ENCODE measurements at regions not wholly inside any gene's neighbourhood (a gene's known extent, or its start where the extent isn't known, plus 50 kb on each side); places are given as distances from the start of the nearest gene placed in this dataset.

GRCh38 chr16:73459586-73459985 lies 411.7 kb upstream of the ZFHX3 start:
- TF ChIP-seq POLR2A (IDR thresholded peaks at IDR 0.05; ENCODE audit: low read length) (no peak), GATA1 (IDR thresholded peaks at IDR 0.05; ENCODE audit: low read depth, low read length) (no peak)
- no peak for DNase-seq

GRCh38 chr16:73457851-73458250 lies 409.9 kb upstream of the ZFHX3 start:
- no peak for DNase-seq
- TF ChIP-seq POLR2A (IDR thresholded peaks at IDR 0.05; ENCODE audit: low read length) (no peak), GATA1 (IDR thresholded peaks at IDR 0.05; ENCODE audit: low read depth, low read length) (no peak)

GRCh38 chr16:73448970-73449369 lies 401.0 kb upstream of the ZFHX3 start:
- DNase-seq, result no peak
- TF ChIP-seq POLR2A (IDR thresholded peaks at IDR 0.05; ENCODE audit: low read length), result no peak
- no peak for TF ChIP-seq GATA1 (IDR thresholded peaks at IDR 0.05; ENCODE audit: low read depth, low read length)

- TF ChIP-seq GATA1 (IDR thresholded peaks at IDR 0.05; ENCODE audit: low read depth, low read length), result no peak
- TF ChIP-seq POLR2A (IDR thresholded peaks at IDR 0.05; ENCODE audit: low read length), result no peak
- no peak for DNase-seq
Measured at GRCh38 chr16:73447846-73448245, 399.9 kb upstream of the ZFHX3 start.

- TF ChIP-seq POLR2A (IDR thresholded peaks at IDR 0.05; ENCODE audit: low read length) (no peak), GATA1 (IDR thresholded peaks at IDR 0.05; ENCODE audit: low read depth, low read length) (no peak)
- no peak for DNase-seq
Measured at GRCh38 chr16:73434621-73435020, 386.7 kb upstream of the ZFHX3 start.

- TF ChIP-seq GATA1 (IDR thresholded peaks at IDR 0.05; ENCODE audit: low read depth, low read length), result no peak
- TF ChIP-seq POLR2A (IDR thresholded peaks at IDR 0.05; ENCODE audit: low read length), result no peak
- DNase-seq, result no peak
Measured at GRCh38 chr16:73433731-73434307, 385.9 kb upstream of the ZFHX3 start.

GRCh38 chr16:73432850-73433730 lies 385.2 kb upstream of the ZFHX3 start:
- TF ChIP-seq GATA1 (IDR thresholded peaks at IDR 0.05; ENCODE audit: low read depth, low read length) (no peak), POLR2A (IDR thresholded peaks at IDR 0.05; ENCODE audit: low read length) (no peak)
- DNase-seq, result no peak

GRCh38 chr16:73430138-73430537 lies 382.2 kb upstream of the ZFHX3 start:
- TF ChIP-seq POLR2A (IDR thresholded peaks at IDR 0.05; ENCODE audit: low read length) (no peak), GATA1 (IDR thresholded peaks at IDR 0.05; ENCODE audit: low read depth, low read length) (no peak)
- DNase-seq, result no peak

- no peak for DNase-seq
- TF ChIP-seq POLR2A (IDR thresholded peaks at IDR 0.05; ENCODE audit: low read length) (no peak), GATA1 (IDR thresholded peaks at IDR 0.05; ENCODE audit: low read depth, low read length) (no peak)
Measured at GRCh38 chr16:73428121-73428520, 380.2 kb upstream of the ZFHX3 start.

GRCh38 chr16:73427164-73427563 lies 379.2 kb upstream of the ZFHX3 start:
- no peak for TF ChIP-seq POLR2A (IDR thresholded peaks at IDR 0.05; ENCODE audit: low read length)
- no peak for TF ChIP-seq GATA1 (IDR thresholded peaks at IDR 0.05; ENCODE audit: low read depth, low read length)

GRCh38 chr16:73426433-73427160 lies 378.7 kb upstream of the ZFHX3 start:
- DNase-seq, result no peak
- TF ChIP-seq POLR2A (IDR thresholded peaks at IDR 0.05; ENCODE audit: low read length) (no peak), GATA1 (IDR thresholded peaks at IDR 0.05; ENCODE audit: low read depth, low read length) (no peak)

More at GRCh38 chr16:73427164-73427563, 379.2 kb upstream of the ZFHX3 start:
- no peak for DNase-seq

GRCh38 chr16:73420676-73421075 lies 372.7 kb upstream of the ZFHX3 start:
- no peak for DNase-seq
- TF ChIP-seq POLR2A (IDR thresholded peaks at IDR 0.05; ENCODE audit: low read length) (no peak), GATA1 (IDR thresholded peaks at IDR 0.05; ENCODE audit: low read depth, low read length) (no peak)

GRCh38 chr16:73420244-73420643 lies 372.3 kb upstream of the ZFHX3 start:
- TF ChIP-seq GATA1 (IDR thresholded peaks at IDR 0.05; ENCODE audit: low read depth, low read length) (no peak), POLR2A (IDR thresholded peaks at IDR 0.05; ENCODE audit: low read length) (no peak)
- DNase-seq, result no peak

GRCh38 chr16:73418691-73419090 lies 370.8 kb upstream of the ZFHX3 start:
- TF ChIP-seq POLR2A (IDR thresholded peaks at IDR 0.05; ENCODE audit: low read length) (no peak), GATA1 (IDR thresholded peaks at IDR 0.05; ENCODE audit: low read depth, low read length) (no peak)
- no peak for DNase-seq
